IMR-90 (cell line): ENCODE measurements at regions not wholly inside any gene's neighbourhood (a gene's known extent, or its start where the extent isn't known, plus 50 kb on each side); places are given as distances from the start of the nearest gene placed in this dataset.

Experiments used
- MAZ ChIP-seq: IDR thresholded peaks from 2 replicates; pipeline ENCODE4 v1.6.1; 2012; ENCODE audit warnings: low read depth, mild to moderate bottlenecking, low read length, improper control_type of control experiment, moderate library complexity, borderline replicate concordance
- MXI1 ChIP-seq: IDR thresholded peaks from 2 replicates; pipeline ENCODE4 v1.6.1; 2012; ENCODE audit warnings: low read depth, mild to moderate bottlenecking, low read length, moderate library complexity, borderline replicate concordance
- POLR2A ChIP-seq: IDR thresholded peaks from 2 replicates; pipeline ENCODE4 v1.6.1; 2012; ENCODE audit warnings: mild to moderate bottlenecking, low read depth, low read length
- RAD21 ChIP-seq: IDR thresholded peaks from 2 replicates; pipeline ENCODE4 v1.6.1; 2012; ENCODE audit warnings: low read length, improper control_type of control experiment
- TF ChIP-seq, protein P1 (sequence below): conservative IDR thresholded peaks from 2 replicates; pipeline ENCODE4 v1.5.1; 2012; ENCODE audit warnings: mild to moderate bottlenecking, low read depth, low read length, improper control_type of control experiment
- TF ChIP-seq, protein P2 (sequence below): fragments of 150-350 bp; IDR thresholded peaks from 2 replicates; pipeline ENCODE4 v1.6.1; 2017; ENCODE audit warnings: mild to moderate bottlenecking, antibody characterized with exemption, low read length, low read depth

DNA sequence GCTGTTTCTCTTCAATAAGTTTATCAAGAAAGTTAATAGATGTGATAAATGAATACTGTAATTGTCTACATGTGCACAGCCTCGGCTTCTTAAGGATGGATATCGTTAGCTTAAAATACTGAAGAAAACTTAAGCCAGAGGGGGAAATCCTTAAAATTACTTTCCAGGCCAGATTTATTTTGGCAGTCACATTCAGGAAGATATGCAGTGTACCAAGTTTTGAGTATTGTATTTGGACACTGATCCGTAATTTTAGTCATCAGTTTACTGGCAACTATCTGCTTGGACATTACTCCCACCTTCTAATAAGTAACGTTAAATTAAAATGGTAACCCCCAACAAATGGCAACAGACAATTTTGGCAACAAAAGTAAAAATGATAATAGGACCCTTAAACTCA lies 770.0 kb upstream of the ZEB2 start:
- TF ChIP-seq, protein P1, sequence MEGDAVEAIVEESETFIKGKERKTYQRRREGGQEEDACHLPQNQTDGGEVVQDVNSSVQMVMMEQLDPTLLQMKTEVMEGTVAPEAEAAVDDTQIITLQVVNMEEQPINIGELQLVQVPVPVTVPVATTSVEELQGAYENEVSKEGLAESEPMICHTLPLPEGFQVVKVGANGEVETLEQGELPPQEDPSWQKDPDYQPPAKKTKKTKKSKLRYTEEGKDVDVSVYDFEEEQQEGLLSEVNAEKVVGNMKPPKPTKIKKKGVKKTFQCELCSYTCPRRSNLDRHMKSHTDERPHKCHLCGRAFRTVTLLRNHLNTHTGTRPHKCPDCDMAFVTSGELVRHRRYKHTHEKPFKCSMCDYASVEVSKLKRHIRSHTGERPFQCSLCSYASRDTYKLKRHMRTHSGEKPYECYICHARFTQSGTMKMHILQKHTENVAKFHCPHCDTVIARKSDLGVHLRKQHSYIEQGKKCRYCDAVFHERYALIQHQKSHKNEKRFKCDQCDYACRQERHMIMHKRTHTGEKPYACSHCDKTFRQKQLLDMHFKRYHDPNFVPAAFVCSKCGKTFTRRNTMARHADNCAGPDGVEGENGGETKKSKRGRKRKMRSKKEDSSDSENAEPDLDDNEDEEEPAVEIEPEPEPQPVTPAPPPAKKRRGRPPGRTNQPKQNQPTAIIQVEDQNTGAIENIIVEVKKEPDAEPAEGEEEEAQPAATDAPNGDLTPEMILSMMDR: no peak
- TF ChIP-seq POLR2A: no peak
- no peak for TF ChIP-seq RAD21
- TF ChIP-seq MAZ: no peak
- TF ChIP-seq, protein P2, sequence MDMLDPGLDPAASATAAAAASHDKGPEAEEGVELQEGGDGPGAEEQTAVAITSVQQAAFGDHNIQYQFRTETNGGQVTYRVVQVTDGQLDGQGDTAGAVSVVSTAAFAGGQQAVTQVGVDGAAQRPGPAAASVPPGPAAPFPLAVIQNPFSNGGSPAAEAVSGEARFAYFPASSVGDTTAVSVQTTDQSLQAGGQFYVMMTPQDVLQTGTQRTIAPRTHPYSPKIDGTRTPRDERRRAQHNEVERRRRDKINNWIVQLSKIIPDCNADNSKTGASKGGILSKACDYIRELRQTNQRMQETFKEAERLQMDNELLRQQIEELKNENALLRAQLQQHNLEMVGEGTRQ: no peak
- no peak for TF ChIP-seq MXI1
